Stimulated activated CD8-positive, alpha-beta memory T cell treated with anti-CD3 and anti-CD28 coated beads, Interleukin-7, amount 100 ng/mL, for 48 hours (primary cell): ENCODE measurements at regions not wholly inside any gene's neighbourhood (a gene's known extent, or its start where the extent isn't known, plus 50 kb on each side); places are given as distances from the start of the nearest gene placed in this dataset.
"Not testable (repeated sequence)": the region's sequence is repeated elsewhere in the genome, so short reads cannot be mapped to it uniquely, and the experiment has no call there.

Experiments
- DNase-seq, 2 donors: peaks; one replicate each; pipeline ENCODE4 v3.0.0-alpha.2; 2020; ENCODE audit warnings: low read depth in 1 of 2; ENCODE audit errors: extremely low read depth in 1 of 2

DNA sequence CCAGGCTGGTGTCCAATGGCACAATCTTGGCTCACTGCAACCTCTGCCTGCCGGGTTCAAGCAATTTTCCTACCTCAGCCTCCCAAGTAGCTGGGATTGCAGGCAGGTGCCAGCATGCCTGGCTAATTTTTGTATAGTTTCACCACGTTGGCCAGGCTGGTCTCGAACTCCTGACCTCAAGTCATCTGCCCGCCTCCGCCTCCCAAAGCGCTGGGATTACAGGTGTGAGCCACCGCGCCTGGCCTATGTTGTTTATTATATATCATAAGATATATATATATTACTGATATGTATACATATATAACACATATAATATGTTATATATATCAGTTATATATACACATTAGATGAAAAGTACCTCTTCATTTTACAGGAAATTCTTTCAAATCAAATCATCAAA is 914.7 kb downstream of the FOXD4L5 start:
- not testable (repeated sequence) for DNase-seq

GRCh38 chr9:64369644-64370043 is 915.4 kb downstream of the FOXD4L5 start:
- DNase-seq: not testable (repeated sequence)

GRCh38 chr9:64369114-64369513 is 915.9 kb downstream of the FOXD4L5 start:
- peak; percentile 71 to 72 for DNase-seq

GRCh38 chr9:64368644-64368942 is 916.4 kb downstream of the FOXD4L5 start:
- DNase-seq: not testable (repeated sequence)

GRCh38 chr9:64367826-64368643 is 917.0 kb downstream of the FOXD4L5 start:
- DNase-seq: not testable (repeated sequence)
